ENCODE measurements at regions not wholly inside any gene's neighbourhood (a gene's known extent, or its start where the extent isn't known, plus 50 kb on each side); places are given as distances from the start of the nearest gene placed in this dataset.
"Not testable (repeated sequence)": the region's sequence is repeated elsewhere in the genome, so short reads cannot be mapped to it uniquely, and the experiment has no call there.

GRCh38 chr9:33714989-33715388 lies 80.4 kb upstream of the PRSS3 start:
- H3K4me1 ChIP-seq (ENCODE audit: control insufficient read depth, insufficient read depth, low read length, poor library complexity, severe bottlenecking), result no peaks in the 10 kb centered on the region
- H3K9me3 ChIP-seq (ENCODE audit: control insufficient read depth, low read length), result no peaks in the 10 kb centered on the region
- no peaks in the 10 kb centered on the region for H3K36me3 ChIP-seq (ENCODE audit: control insufficient read depth, insufficient read depth, low read length)
- 100% methylated on average over 1 of the region's 2 CpGs for WGBS, 2 experiments (ENCODE audit: insufficient coverage in 2 of 2)
- no peak overlapping the region for H3K27ac ChIP-seq (ENCODE audit: low read depth, low read length, severe bottlenecking)
- H3K4me3 ChIP-seq (ENCODE audit: extremely low read depth, insufficient read depth, low read length, poor library complexity, severe bottlenecking), result no peak overlapping the region

DNA sequence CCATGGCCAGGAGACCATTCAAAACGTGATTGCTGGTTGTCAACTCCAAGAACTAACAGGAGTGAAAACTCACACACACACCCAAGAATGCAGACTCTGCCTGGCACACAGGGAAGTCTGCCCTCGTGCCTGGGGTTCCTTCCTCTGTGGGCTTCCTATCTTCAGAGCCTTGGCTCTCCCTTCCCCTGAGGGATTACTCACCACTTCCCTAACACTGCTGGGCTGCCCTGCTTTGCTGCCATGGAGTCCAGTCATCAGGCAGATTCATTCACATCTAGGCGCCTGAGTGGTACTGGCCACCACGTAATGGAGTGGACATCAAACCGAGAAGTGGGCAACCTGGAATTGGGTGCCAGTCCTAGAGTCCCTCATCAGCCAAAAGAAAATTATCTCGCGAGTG lies 76.4 kb upstream of the PRSS3 start:
- no peaks in the 10 kb centered on the region for H3K4me1 ChIP-seq (ENCODE audit: control insufficient read depth, insufficient read depth, low read length, poor library complexity, severe bottlenecking)
- no peaks in the 10 kb centered on the region for H3K36me3 ChIP-seq (ENCODE audit: control insufficient read depth, insufficient read depth, low read length)
- no peak overlapping the region for H3K4me3 ChIP-seq (ENCODE audit: extremely low read depth, insufficient read depth, low read length, poor library complexity, severe bottlenecking)
- H3K9me3 ChIP-seq (ENCODE audit: control insufficient read depth, low read length), result no peaks in the 10 kb centered on the region
- 83 to 94% methylated on average over 7 of the region's 7 CpGs for WGBS, 2 experiments (ENCODE audit: insufficient coverage in 2 of 2)
- no peak overlapping the region for H3K27ac ChIP-seq (ENCODE audit: low read depth, low read length, severe bottlenecking)

DNA sequence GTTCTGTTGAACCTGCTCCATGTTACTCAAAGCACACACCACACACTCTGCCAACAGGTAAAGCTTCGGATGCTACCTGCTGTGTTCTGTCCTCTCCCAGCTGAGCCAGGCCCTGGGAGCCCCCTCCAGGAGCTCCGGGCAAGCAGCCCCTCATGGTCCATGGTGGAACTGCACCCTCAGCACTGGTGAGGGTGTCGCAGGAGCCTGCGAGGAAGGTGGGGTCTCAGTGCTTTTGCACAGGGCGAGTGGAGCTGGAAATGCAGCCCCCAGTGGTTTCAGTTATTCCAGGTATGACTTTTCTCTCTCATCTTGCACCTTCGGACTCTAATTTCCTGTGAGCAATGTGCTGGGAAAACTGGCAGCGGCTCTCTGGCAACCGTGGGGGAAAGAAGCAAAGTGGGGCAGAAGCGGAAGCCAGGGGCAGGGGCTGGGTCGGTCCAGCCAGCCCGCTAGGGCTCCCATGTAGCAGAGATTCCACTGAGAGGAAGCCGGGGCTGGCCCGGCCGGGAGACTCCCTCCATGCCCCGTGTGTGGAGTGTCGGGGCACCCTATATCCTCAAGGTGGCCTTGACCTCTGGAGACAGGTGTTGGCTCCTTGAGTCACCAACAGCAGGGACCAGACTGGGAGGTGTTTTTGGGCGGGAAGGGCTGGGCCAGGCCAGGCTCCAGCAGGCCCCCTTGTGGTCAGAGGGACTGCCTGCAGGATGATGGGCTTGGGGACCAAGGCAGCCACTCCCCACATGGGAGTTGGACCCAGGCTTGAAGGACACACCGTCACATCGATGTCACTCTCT lies 75.6 kb upstream of the PRSS3 start:
- 70 to 78% methylated on average over 9 to 11 of the region's 19 CpGs for WGBS, 2 experiments (ENCODE audit: insufficient coverage in 2 of 2)
- H3K36me3 ChIP-seq (ENCODE audit: control insufficient read depth, insufficient read depth, low read length), result no peaks in the 10 kb centered on the region
- H3K4me3 ChIP-seq (ENCODE audit: extremely low read depth, insufficient read depth, low read length, poor library complexity, severe bottlenecking), result no peak overlapping the region
- H3K9me3 ChIP-seq (ENCODE audit: control insufficient read depth, low read length), result no peaks in the 10 kb centered on the region
- H3K27ac ChIP-seq (ENCODE audit: low read depth, low read length, severe bottlenecking), result no peak overlapping the region
- H3K4me1 ChIP-seq (ENCODE audit: control insufficient read depth, insufficient read depth, low read length, poor library complexity, severe bottlenecking), result no peaks in the 10 kb centered on the region

GRCh38 chr9:33721674-33722358 lies 73.5 kb upstream of the PRSS3 start:
- Histone ChIP-seq H3K4me3 (ENCODE audit: extremely low read depth, insufficient read depth, low read length, poor library complexity, severe bottlenecking) (no peak overlapping the region), H3K36me3 (ENCODE audit: control insufficient read depth, insufficient read depth, low read length) (no peaks in the 10 kb centered on the region), H3K27ac (ENCODE audit: low read depth, low read length, severe bottlenecking) (no peak overlapping the region), H3K4me1 (ENCODE audit: control insufficient read depth, insufficient read depth, low read length, poor library complexity, severe bottlenecking) (no peaks in the 10 kb centered on the region), H3K9me3 (ENCODE audit: control insufficient read depth, low read length) (no peaks in the 10 kb centered on the region)
- 26 to 32% methylated on average over 26 to 32 of the region's 32 CpGs for WGBS, 2 experiments (ENCODE audit: insufficient coverage in 2 of 2)

DNA sequence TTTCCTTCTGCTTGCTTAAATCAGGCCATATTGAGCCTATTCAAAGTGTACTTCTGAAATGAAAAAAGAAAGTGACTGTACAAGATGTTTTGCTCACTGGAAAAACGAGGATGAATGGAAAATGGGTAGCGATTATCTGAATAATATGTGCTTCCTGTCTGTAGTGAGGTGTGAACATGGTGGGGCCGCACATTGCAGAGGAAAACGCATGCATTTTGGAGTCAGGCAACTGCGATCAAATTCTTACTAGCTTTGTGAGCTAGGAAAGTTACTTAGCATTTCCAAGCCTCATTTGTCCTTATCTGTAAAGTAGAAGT lies 73.0 kb upstream of the PRSS3 start:
- Histone ChIP-seq H3K36me3 (ENCODE audit: control insufficient read depth, insufficient read depth, low read length) (no peaks in the 10 kb centered on the region), H3K9me3 (ENCODE audit: control insufficient read depth, low read length) (no peaks in the 10 kb centered on the region), H3K4me3 (ENCODE audit: extremely low read depth, insufficient read depth, low read length, poor library complexity, severe bottlenecking) (no peak overlapping the region), H3K4me1 (ENCODE audit: control insufficient read depth, insufficient read depth, low read length, poor library complexity, severe bottlenecking) (no peaks in the 10 kb centered on the region), H3K27ac (ENCODE audit: low read depth, low read length, severe bottlenecking) (no peak overlapping the region)
- WGBS, 2 experiments (ENCODE audit: insufficient coverage in 2 of 2), result 45 to 51% methylated on average over 4 to 5 of the region's 5 CpGs

DNA sequence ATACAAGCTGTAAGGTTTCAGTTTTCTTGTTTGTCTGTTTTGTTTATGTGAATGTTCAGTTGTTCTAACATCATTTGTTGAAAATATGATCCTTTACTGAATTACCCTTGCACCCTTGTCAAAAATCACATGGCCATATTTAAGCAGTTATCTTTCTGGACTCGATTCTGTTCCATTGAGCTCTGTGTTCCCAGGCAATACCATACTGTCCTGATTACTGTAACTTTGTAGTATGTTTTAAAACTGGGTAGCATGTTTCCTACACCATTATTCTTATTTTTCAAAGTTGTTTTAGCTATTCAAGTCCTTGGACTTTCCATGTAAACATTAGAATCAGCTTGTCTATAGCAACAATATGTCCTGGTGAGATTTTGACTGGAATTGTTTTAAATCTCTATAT lies 66.7 kb upstream of the PRSS3 start:
- no peak overlapping the region for H3K27ac ChIP-seq (ENCODE audit: low read depth, low read length, severe bottlenecking)
- no peaks in the 10 kb centered on the region for H3K9me3 ChIP-seq (ENCODE audit: control insufficient read depth, low read length)
- no CpG with 5 or more reads among the region's 1 CpG for WGBS, 2 experiments (ENCODE audit: insufficient coverage in 2 of 2)
- H3K4me1 ChIP-seq (ENCODE audit: control insufficient read depth, insufficient read depth, low read length, poor library complexity, severe bottlenecking), result no peaks in the 10 kb centered on the region
- H3K4me3 ChIP-seq (ENCODE audit: extremely low read depth, insufficient read depth, low read length, poor library complexity, severe bottlenecking), result no peak overlapping the region
- H3K36me3 ChIP-seq (ENCODE audit: control insufficient read depth, insufficient read depth, low read length), result no peaks in the 10 kb centered on the region

DNA sequence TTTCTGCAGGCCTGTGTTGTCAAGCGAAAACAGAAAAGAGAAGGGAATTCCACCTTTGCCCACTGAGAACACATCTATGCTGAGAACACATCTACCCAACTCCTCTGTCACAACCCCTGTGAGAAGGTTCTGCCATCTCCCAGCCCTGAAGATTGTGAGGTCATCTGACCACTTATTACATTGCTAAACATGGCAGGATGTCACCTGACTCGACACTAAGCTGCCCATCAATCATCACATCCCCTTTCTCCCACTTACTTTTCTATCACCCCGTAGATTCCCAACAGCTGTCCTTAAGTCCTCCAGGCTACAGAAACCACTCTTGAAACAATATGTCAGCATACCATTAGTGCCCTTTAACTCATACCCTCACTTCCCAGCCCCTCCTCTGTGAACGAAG lies 64.2 kb upstream of the PRSS3 start:
- Histone ChIP-seq H3K36me3 (ENCODE audit: control insufficient read depth, insufficient read depth, low read length) (no peaks in the 10 kb centered on the region), H3K27ac (ENCODE audit: low read depth, low read length, severe bottlenecking) (no peak overlapping the region), H3K4me3 (ENCODE audit: extremely low read depth, insufficient read depth, low read length, poor library complexity, severe bottlenecking) (no peak overlapping the region), H3K9me3 (ENCODE audit: control insufficient read depth, low read length) (no peaks in the 10 kb centered on the region), H3K4me1 (ENCODE audit: control insufficient read depth, insufficient read depth, low read length, poor library complexity, severe bottlenecking) (no peaks in the 10 kb centered on the region)
- WGBS, 2 experiments (ENCODE audit: insufficient coverage in 2 of 2), result 83 to 95% methylated on average over 3 to 4 of the region's 4 CpGs

DNA sequence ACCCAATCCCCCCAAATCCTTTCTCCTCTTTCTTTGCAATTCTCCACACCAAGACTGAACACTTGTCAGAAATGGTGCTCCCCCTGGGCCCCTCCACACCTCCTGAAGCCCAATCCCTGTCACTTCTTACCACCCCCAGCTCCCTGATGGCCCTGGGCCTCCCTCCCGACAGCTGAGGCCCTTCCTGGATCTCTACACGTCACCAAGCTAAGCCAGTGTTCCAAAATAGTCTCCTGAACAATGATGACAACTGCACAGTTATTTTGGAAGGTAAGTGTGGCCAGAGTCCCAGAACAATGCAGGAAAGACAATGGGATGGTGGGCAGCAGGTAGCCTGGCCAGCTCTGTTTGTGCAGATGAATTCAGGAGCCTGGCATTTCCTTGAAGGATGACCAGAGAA lies 63.7 kb upstream of the PRSS3 start:
- no peaks in the 10 kb centered on the region for H3K9me3 ChIP-seq (ENCODE audit: control insufficient read depth, low read length)
- H3K27ac ChIP-seq (ENCODE audit: low read depth, low read length, severe bottlenecking), result no peak overlapping the region
- 80% methylated on average over 1 of the region's 2 CpGs; no CpG with 5 or more reads in 1 of the 2 experiments for WGBS, 2 experiments (ENCODE audit: insufficient coverage in 2 of 2)
- no peaks in the 10 kb centered on the region for H3K4me1 ChIP-seq (ENCODE audit: control insufficient read depth, insufficient read depth, low read length, poor library complexity, severe bottlenecking)
- no peak overlapping the region for H3K4me3 ChIP-seq (ENCODE audit: extremely low read depth, insufficient read depth, low read length, poor library complexity, severe bottlenecking)
- H3K36me3 ChIP-seq (ENCODE audit: control insufficient read depth, insufficient read depth, low read length), result no peaks in the 10 kb centered on the region

GRCh38 chr9:33734247-33734940 lies 61.0 kb upstream of the PRSS3 start:
- H3K4me3 ChIP-seq (ENCODE audit: extremely low read depth, insufficient read depth, low read length, poor library complexity, severe bottlenecking); H3K4me1 ChIP-seq (ENCODE audit: control insufficient read depth, insufficient read depth, low read length, poor library complexity, severe bottlenecking); H3K9me3 ChIP-seq (ENCODE audit: control insufficient read depth, low read length); H3K27ac ChIP-seq (ENCODE audit: low read depth, low read length, severe bottlenecking); H3K36me3 ChIP-seq (ENCODE audit: control insufficient read depth, insufficient read depth, low read length): not testable (repeated sequence)
- 80 to 95% methylated on average over 1 to 4 of the region's 5 CpGs for WGBS, 2 experiments (ENCODE audit: insufficient coverage in 2 of 2)

DNA sequence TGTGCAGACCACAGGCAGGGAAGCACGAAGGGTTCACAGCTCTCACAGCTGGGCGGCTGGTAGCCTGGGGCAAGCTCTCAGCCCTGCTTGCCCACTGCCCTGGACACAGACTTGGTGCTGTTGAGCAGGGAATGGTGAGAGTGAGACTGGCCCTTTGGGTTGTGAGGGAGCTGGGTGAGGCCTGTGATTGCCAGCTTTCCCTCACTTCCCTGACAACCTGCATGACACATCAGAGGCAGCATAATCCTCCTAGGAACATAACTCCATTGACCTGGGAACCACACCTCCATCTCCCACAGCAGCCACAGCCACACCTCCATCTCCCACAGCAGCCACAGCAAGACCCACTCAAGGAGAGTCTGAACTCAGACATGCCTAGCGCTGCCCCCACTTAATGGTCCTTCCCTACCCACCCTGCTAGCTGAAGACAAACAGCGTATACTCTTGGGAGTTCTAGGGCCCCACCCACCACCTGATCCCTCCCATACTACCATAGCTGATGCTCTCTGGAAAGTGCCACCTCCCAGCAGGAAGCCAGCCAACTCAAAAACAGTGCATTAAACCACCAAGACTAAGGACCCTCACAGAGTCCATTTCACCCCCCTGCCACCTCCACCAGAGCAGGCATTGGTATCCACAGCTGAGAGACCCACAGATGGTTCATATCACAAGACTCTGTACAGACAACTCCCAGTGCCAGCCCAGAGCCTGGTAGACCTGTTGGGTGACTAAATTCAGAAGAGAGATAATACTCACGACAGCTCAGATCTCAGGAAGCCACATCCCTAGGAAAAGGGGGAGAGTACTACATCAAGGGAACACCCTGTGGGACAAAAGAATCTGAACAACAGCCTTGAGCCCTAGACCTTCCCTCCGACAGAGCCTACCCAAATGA lies 60.2 kb upstream of the PRSS3 start:
- H3K4me3 ChIP-seq (ENCODE audit: extremely low read depth, insufficient read depth, low read length, poor library complexity, severe bottlenecking); H3K4me1 ChIP-seq (ENCODE audit: control insufficient read depth, insufficient read depth, low read length, poor library complexity, severe bottlenecking); H3K9me3 ChIP-seq (ENCODE audit: control insufficient read depth, low read length); H3K27ac ChIP-seq (ENCODE audit: low read depth, low read length, severe bottlenecking); H3K36me3 ChIP-seq (ENCODE audit: control insufficient read depth, insufficient read depth, low read length): not testable (repeated sequence)
- WGBS, 2 experiments (ENCODE audit: insufficient coverage in 2 of 2), result 84 to 87% methylated on average over 3 of the region's 6 CpGs

Data from mesodermal cell (in vitro differentiated cells).